Effector CD8-positive, alpha-beta T cell (primary cell): ENCODE measurements at regions not wholly inside any gene's neighbourhood (a gene's known extent, or its start where the extent isn't known, plus 50 kb on each side); places are given as distances from the start of the nearest gene placed in this dataset.
"Not testable (repeated sequence)": the region's sequence is repeated elsewhere in the genome, so short reads cannot be mapped to it uniquely, and the experiment has no call there.

Experiments
- DNase-seq: peaks from one replicate; lab custom pipeline; 2025; lab: John Stamatoyannopoulos, UW

DNA sequence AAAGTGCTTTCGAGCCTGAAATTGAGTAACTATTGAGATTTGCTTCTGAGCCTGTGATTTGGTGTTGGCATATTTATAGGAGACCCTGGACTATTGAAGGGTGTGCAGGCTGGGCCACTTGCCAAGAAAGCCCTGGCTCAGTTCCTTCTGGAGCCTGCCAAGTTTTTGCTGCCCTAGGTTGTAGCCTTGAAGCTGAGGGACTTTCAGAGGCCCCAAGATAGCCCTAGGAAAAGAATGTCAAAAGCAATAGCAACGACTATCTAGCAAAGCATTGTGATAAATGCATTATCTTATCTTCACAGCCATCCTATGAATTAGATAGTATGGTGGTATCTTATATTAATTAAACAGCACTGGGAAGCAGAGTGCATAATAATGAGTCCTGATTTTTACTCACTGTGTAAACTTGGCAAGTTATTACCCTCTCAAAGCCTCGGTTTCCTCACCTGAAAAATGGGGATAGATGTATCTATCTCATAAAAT is 473.7 kb upstream of the PODXL start:
- no peak for DNase-seq

DNA sequence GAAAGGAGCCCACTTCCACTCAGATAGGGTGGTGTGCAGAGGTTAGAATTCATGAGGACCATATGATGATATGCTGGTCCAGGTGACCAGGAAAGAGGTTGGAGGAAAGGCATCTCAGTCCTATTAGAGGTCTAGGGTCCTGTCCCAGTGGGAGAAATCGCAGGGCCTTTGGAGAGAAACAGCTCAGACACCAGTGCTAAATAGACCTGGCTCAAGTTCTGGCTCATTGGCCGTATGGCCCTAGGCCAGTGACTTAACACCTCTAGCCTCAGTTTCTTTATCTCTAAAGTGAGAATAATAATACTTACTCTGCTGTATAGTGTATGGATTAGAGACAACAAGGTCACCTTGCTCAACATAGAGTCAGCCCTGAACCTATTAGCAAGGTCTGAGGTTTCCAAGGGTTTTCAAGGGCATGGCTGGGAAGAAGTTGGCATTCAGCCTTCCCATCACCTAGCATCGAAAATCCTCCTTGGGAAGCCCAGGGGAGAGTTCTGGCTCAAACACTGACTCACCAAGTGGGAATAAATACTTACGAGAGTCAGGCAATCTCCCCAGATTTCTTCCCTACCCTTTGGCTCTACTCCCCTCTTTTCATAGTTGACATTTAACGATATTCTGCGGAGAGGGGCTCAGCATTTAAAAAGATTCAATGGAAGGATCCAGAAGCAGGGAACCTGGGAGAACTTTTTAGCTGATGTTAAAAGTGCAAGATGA is 473.1 kb upstream of the PODXL start:
- no peak for DNase-seq

- no peak for DNase-seq
These were observed 471.9 kb upstream of the PODXL start for GRCh38 chr7:132028144-132028920.

GRCh38 chr7:132024290-132024689 is 467.9 kb upstream of the PODXL start:
- no peak for DNase-seq

DNA sequence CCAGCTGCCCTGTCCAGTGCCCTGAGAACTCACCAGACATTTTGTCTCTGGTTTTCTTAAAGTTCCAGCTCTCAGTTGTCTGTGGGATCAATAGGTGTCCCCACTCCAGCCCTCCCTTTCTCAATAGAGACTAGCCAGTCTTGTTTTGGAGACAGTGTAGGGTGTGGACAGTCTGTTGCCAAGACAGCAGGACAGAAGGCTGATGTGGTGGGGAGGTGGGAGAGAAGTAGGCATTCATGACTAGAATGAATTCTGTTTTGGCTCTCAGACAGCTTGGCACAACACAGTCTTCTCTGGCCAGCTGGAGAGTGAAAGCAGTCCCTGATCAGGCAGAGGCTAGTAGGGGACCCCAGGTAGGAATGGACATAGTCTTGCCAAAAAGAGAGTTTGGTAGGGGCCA is 467.0 kb upstream of the PODXL start:
- no peak for DNase-seq

- DNase-seq: no peak
These were observed 465.8 kb upstream of the PODXL start for GRCh38 chr7:132022188-132022587.

DNA sequence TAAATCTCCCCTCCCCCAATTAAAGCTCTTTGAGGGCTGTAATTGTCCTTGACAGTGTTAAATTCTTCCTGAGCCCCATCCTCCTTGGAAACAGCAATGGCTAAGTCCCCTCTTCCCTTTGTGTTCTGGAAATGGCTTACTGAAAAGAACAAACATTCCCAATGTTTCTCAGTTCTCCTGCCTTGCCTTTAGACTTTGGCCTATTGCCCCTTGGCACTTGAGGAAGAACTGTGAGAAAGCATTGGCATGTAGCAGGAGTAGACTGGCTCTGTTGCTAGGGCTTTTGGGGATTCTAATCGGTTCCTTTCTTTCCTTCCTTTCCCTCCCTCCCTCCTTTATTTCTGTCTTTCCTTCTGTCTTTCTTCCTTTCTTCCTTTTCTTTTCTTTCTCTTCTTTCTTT is 463.3 kb upstream of the PODXL start:
- DNase-seq: no peak

- no peak for DNase-seq
These were observed 453.4 kb upstream of the PODXL start for GRCh38 chr7:132009778-132010177.

GRCh38 chr7:132004529-132004928 is 448.1 kb upstream of the PODXL start:
- no peak for DNase-seq

- DNase-seq: no peak
These were observed 446.0 kb upstream of the PODXL start for GRCh38 chr7:132002343-132002968.

DNA sequence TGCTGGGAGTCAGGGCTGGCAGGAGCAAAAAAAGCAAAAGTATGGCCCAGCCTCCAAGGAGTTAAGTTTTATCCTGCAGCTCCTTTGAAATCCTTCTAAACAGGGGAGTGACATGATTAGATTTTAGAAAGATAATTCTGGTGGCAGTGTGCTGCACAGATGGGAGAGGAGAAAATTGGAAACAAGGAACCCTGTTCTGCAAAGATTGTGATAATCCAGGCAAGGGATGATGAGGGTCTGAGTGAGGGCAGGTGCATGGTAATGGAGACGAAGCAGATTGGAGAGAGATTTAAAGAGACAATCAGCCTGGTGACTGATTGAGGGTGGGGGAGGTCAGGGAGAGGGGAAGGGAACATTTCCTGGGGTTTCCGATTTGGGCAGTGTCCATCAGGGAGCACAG is 444.7 kb upstream of the PODXL start:
- DNase-seq: no peak

- no peak for DNase-seq
These were observed 442.8 kb upstream of the PODXL start for GRCh38 chr7:131999193-131999592.

DNA sequence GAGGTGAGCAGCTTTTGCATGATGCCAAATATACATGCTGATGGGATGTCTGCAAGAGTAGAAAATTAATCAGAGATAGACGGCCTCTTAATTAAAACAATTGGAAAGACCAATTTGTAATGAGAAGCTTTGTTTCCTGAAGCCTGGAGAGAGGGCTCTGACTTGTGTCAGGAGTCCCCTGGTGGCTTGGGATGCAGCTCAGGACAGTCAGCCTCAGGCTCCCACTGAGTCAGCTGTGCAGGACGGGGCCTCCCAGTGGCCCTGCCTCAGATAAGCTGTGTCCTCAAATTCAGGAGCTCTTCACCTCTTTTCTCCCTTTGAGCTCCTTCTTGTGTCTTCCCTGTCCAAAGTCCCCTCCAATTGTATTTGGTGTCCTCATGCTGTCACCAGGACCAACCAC is 438.9 kb upstream of the PODXL start:
- DNase-seq: no peak

DNA sequence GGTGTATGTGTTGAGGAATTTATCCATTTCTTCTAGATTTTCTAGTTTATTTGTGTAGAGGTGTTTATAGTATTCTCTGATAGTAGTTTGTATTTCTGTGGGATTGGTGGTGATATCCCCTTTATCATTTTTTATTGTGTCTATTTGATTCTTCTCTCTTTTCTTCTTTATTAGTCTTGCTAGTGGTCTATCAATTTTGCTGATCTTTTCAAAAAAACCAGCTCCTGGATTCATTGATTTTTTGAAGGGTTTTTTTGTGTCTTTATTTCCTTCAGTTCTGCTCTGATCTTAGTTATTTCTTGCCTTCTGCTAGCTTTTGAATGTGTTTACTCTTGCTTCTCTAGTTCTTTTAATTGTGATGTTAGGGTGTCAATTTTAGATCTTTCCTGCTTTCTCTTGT is 424.6 kb upstream of the PODXL start:
- not testable (repeated sequence) for DNase-seq

DNA sequence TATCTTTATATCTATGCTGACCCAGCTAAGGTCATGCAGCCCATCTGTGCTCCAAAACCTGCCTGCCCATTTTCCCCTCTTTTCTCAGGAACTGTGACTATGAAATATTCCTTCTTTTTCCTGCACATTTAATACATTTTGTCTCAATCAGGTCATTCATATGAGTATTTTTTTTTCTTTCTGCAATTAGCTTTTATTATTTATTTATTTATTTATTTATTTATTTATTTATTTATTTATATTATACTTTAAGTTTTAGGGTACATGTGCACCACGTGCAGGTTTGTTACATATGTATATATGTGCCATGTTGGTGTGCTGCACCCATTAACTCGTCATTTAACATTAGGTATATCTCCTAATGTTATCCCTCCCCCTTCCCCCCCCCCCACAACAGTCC is 421.7 kb upstream of the PODXL start:
- DNase-seq: not testable (repeated sequence)

DNA sequence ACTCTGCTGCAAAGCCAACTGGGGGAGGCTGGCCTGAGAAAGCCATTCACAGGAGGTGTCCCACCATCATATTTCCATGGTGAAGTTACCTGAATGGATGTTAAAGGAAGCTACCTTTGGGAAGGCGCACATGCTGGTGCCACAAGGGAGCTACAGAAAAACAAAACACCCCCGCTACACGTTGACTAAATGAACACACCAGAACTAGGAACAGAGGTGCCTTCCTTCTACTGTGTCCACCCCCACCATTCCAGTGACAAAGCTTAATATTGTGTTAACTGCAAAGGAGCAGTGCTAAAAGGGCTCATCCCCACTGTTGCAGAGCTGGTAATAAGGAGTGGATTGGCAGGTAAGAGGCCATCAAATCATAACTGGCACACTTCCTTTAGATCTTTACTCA is 420.0 kb upstream of the PODXL start:
- no peak for DNase-seq

DNA sequence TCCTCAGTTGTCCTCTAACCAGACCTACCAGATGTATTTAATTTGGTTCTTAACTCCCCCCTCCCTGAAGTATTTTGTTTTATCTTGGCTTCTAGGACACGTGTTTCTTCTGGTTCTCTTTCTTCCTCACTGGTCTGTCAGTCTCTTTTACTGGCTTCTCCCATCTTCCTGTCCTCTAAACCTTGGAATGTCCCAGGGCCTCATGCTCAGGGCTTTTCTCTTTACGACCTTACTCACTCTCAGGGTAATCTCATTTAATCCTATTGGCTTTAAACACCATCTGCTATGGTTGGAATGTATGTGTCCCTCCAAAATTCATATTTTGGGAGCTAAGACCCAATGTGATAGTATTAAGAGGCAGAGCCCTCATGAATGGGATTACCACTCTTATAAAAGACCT is 418.2 kb upstream of the PODXL start:
- no peak for DNase-seq

DNA sequence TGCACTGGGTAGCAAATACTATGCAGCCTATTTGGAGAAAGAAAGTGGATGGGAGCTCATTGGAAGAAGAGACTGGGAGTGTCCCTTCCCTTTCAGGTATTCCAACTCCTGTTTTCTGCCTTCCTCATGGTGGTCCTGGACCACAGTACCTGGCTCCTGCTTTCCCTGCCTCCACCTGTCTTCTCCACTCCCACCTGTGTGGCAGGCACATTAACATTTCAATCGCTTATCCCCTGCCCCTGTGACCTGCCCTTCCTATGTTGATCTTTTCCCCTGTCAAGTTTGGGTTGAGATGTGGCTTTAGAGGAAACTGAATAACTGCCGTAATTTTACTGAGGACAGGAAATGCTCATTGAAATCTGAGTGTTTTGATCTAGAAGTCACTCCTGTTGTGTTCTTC is 415.8 kb upstream of the PODXL start:
- DNase-seq: no peak

DNA sequence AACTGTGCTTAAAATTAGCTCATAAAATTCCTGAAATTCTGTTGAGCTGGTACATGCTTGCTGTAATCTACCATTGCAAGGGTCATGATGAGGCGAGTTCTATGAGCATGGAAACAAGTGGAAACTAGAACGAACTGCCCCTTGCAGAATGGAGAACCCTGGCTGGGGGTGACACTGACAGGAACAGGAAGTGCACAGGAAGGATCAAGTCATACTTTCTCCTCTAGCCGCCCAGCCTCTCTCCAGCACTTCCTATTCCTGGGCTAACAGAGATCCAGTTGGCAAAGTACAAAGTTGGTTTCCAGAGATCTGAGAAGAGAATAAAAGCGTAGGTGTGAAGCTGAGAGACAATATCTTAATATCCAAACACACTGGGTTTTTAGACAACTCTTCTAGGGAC is 414.2 kb upstream of the PODXL start:
- no peak for DNase-seq

DNA sequence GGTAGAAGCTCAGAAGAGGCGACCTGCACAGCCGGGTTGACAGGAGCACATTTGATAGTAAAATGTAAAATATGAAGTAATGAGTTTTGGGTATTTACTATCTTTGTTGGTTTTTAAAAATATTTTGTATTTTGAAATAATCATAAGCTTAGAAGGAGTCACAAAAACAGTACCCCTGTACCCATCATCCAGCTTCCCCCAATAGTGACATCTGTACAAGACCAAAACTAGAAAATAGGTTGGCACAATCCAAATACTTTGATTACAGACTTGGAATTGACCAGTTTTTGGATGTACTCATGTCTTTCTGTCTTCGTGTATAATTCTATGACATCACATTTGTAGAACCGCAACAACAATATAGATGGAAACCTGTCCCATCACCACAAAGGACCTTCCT is 413.1 kb upstream of the PODXL start:
- DNase-seq: no peak

GRCh38 chr7:131967216-131967730 is 410.8 kb upstream of the PODXL start:
- no peak for DNase-seq

- DNase-seq: no peak
These were observed 407.8 kb upstream of the PODXL start for GRCh38 chr7:131964203-131964602.
